ENCODE measurements at regions not wholly inside any gene's neighbourhood (a gene's known extent, or its start where the extent isn't known, plus 50 kb on each side); places are given as distances from the start of the nearest gene placed in this dataset.

DNA sequence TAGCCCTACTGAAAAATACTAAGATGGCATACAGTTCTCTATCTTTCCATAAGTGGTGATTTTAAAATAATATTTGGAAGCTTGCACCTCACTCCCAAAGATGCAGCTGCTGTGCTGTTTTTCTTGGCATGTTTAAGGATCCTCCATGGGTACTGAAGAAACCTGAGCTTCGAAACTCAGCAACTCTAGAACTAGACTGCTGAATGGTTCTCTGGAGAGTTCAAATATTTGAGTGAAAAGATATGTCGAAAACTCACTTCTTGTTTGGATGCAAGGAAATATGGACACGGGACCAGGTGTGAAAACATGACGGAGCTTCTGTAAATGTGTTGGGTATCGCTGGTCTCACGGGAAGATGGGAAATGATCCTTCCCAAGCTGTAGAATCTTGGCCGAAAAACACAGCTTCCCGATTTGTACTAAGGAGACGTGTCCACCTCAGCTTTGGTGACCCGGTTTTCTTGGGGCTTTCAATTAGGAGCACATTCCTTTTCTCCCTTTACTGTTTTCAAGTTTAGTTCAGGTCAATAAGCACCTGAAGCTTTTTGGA is 543.8 kb upstream of the NRP1 start:
- Histone ChIP-seq H3K4me1 (ENCODE audit: control insufficient read depth, extremely low read depth, insufficient read depth, low read length) (no peaks in the 10 kb centered on the region), H3K27me3 (ENCODE audit: control insufficient read depth, insufficient read depth, low read length) (no peaks in the 10 kb centered on the region), H3K79me2 (ENCODE audit: control insufficient read depth, insufficient read depth, low read length) (no peaks in the 10 kb centered on the region), H3K4me2 (ENCODE audit: extremely low read depth, insufficient read depth, low read length) (no peak overlapping the region), H3K36me3 (ENCODE audit: control insufficient read depth, insufficient read depth, low read length) (no peaks in the 10 kb centered on the region), H4K20me1 (ENCODE audit: control insufficient read depth, extremely low read depth, insufficient read depth, low read length) (no peaks in the 10 kb centered on the region), H3K9me3 (ENCODE audit: control insufficient read depth, insufficient read depth, low read depth, low read length) (no peaks in the 10 kb centered on the region), H3K9ac (ENCODE audit: insufficient read depth, low read length) (no peak overlapping the region), H2AFZ (ENCODE audit: low read length) (no peak overlapping the region), H3K4me3 (replicated peaks in 1 of 4; ENCODE audit: control extremely low read depth in 1 of 4, insufficient read depth in 1 of 4, low read depth in 3 of 4, low read length in 4 of 4) (no peak overlapping the region), H3K27ac (ENCODE audit: insufficient read depth, low read length) (no peak overlapping the region)
- no peak for DNase-seq (ENCODE audit: low read depth in 2 of 2)
- TF ChIP-seq, protein P1, sequence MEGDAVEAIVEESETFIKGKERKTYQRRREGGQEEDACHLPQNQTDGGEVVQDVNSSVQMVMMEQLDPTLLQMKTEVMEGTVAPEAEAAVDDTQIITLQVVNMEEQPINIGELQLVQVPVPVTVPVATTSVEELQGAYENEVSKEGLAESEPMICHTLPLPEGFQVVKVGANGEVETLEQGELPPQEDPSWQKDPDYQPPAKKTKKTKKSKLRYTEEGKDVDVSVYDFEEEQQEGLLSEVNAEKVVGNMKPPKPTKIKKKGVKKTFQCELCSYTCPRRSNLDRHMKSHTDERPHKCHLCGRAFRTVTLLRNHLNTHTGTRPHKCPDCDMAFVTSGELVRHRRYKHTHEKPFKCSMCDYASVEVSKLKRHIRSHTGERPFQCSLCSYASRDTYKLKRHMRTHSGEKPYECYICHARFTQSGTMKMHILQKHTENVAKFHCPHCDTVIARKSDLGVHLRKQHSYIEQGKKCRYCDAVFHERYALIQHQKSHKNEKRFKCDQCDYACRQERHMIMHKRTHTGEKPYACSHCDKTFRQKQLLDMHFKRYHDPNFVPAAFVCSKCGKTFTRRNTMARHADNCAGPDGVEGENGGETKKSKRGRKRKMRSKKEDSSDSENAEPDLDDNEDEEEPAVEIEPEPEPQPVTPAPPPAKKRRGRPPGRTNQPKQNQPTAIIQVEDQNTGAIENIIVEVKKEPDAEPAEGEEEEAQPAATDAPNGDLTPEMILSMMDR (conservative IDR thresholded peaks at IDR 0.05 in 1 of 2, IDR thresholded peaks at IDR 0.05 in 1 of 2; ENCODE audit: low read depth in 1 of 2, low read length in 2 of 2), result no peak

DNA sequence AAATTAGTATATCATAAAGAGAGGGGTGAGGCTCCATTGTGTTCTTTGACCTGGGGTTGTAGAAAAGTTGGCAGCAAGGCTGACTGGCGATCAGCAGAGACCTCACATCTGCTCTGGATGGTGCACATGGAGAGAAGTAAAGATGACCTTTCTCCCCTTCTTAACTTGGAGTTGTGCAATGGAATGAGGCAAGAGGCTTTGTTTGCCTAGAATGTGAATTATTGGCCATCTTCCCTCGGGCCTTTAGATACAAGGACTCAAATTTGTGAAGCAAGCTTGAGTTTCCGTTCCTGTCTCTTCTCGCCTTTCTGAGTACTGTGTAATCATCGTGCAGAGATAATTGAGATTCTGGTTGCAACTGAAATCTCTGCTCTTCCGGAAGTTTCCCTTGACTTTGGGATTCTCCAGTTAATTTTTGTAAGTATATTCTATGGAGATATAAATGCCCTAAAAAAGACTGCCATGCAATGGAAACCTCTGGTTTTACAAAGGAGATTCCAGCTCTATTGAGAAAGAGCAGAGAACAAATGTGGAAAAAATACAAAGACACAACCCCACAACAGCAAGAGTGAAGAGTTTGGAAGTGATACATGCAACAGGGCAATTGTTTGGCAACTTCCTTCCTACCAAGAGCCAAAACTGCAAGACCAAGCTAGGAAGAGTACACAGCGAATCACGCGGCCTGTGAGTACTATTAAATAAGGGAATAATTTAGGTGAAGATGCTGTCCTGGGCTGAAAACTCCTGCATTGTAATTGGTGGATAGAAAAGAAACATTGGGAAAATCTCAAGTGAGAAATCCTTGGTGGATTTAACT is 542.3 kb upstream of the NRP1 start:
- Histone ChIP-seq H2AFZ (ENCODE audit: low read length) (no peak overlapping the region), H3K9ac (ENCODE audit: insufficient read depth, low read length) (no peak overlapping the region), H3K27me3 (ENCODE audit: control insufficient read depth, insufficient read depth, low read length) (no peaks in the 10 kb centered on the region), H3K4me2 (ENCODE audit: extremely low read depth, insufficient read depth, low read length) (no peak overlapping the region), H3K27ac (ENCODE audit: insufficient read depth, low read length) (no peak overlapping the region), H4K20me1 (ENCODE audit: control insufficient read depth, extremely low read depth, insufficient read depth, low read length) (no peaks in the 10 kb centered on the region), H3K4me1 (ENCODE audit: control insufficient read depth, extremely low read depth, insufficient read depth, low read length) (no peaks in the 10 kb centered on the region), H3K36me3 (ENCODE audit: control insufficient read depth, insufficient read depth, low read length) (no peaks in the 10 kb centered on the region), H3K9me3 (ENCODE audit: control insufficient read depth, insufficient read depth, low read depth, low read length) (no peaks in the 10 kb centered on the region), H3K4me3 (replicated peaks in 1 of 4; ENCODE audit: control extremely low read depth in 1 of 4, insufficient read depth in 1 of 4, low read depth in 3 of 4, low read length in 4 of 4) (no peak overlapping the region), H3K79me2 (ENCODE audit: control insufficient read depth, insufficient read depth, low read length) (no peaks in the 10 kb centered on the region)
- TF ChIP-seq EZH2 (IDR thresholded peaks at IDR 0.05; ENCODE audit: low read length, missing control alignments), result no peak
- TF ChIP-seq, protein P1 (conservative IDR thresholded peaks at IDR 0.05 in 1 of 2, IDR thresholded peaks at IDR 0.05 in 1 of 2; ENCODE audit: low read depth in 1 of 2, low read length in 2 of 2), result no peak
- peak in 1 of 2 donors; percentile 58 for DNase-seq (ENCODE audit: low read depth in 2 of 2)

DNA sequence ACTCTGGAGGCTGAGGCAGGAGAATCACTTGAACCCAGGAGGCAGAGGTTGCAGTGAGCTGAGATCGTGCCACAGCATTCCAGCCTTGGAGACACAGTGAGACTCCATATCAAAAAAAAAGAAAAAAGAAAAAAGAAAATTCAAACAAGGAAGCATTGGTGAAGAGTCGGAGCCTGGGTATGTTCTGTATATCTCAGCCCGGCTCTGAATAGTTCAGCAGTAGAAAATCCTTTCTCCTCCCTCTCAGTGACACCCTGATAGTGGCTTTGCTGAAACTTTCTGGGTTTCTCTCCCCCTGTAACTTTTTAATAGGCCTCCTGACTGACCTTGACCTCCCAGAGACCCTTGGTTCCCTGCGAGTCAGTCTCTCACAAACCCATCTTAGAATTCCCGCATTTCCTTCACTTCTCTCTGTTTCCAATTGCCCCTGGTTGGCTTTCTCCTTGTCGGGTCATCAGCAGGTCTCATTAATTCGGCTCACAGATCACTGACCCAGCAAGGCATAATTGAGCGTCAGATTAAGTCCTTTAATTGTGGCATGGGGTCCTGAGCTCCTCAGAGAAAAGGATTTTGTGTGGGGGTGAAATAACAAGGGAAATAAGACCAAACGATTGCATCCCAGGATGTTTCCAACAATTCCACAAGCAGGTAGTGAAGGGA is 541.6 kb upstream of the NRP1 start:
- no peaks in the 10 kb centered on the region for H3K9me3 ChIP-seq (ENCODE audit: control insufficient read depth, insufficient read depth, low read depth, low read length)
- no peaks in the 10 kb centered on the region for H4K20me1 ChIP-seq (ENCODE audit: control insufficient read depth, extremely low read depth, insufficient read depth, low read length)
- TF ChIP-seq EZH2 (IDR thresholded peaks at IDR 0.05; ENCODE audit: low read length, missing control alignments), result no peak
- TF ChIP-seq, protein P1 (conservative IDR thresholded peaks at IDR 0.05 in 1 of 2, IDR thresholded peaks at IDR 0.05 in 1 of 2; ENCODE audit: low read depth in 1 of 2, low read length in 2 of 2), result no peak
- no peak overlapping the region for H3K4me3 ChIP-seq (replicated peaks in 1 of 4; ENCODE audit: control extremely low read depth in 1 of 4, insufficient read depth in 1 of 4, low read depth in 3 of 4, low read length in 4 of 4)
- H3K36me3 ChIP-seq (ENCODE audit: control insufficient read depth, insufficient read depth, low read length), result no peaks in the 10 kb centered on the region
- DNase-seq (ENCODE audit: low read depth in 2 of 2), result no peak
- H3K79me2 ChIP-seq (ENCODE audit: control insufficient read depth, insufficient read depth, low read length), result no peaks in the 10 kb centered on the region
- H3K4me2 ChIP-seq (ENCODE audit: extremely low read depth, insufficient read depth, low read length), result no peak overlapping the region
- H3K27ac ChIP-seq (ENCODE audit: insufficient read depth, low read length), result no peak overlapping the region
- no peaks in the 10 kb centered on the region for H3K4me1 ChIP-seq (ENCODE audit: control insufficient read depth, extremely low read depth, insufficient read depth, low read length)
- H3K9ac ChIP-seq (ENCODE audit: insufficient read depth, low read length), result no peak overlapping the region
- H2AFZ ChIP-seq (ENCODE audit: low read length), result no peak overlapping the region
- H3K27me3 ChIP-seq (ENCODE audit: control insufficient read depth, insufficient read depth, low read length), result no peaks in the 10 kb centered on the region
